ENCODE measurements at regions not wholly inside any gene's neighbourhood (a gene's known extent, or its start where the extent isn't known, plus 50 kb on each side); places are given as distances from the start of the nearest gene placed in this dataset.

DNA sequence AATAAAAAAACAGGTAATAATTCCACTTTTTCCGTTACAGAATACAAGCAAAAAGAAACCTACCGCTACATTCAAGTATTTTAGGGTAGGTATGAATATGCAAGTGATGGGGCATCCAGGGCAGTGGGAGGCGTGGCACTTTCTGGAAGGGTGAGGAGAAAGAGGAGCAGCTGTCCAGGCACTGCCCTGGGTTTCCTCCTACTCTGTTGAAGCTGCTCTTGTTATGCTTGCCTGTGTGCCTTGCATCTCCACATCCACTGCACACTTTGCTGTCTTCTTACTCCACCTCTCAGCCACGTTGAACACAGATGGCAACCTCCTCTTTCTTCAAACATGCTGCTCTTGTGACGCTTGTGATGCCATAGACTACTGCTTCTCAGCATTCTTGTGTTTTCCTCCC, 83.2 kb downstream of the RPE65 start:
- H3K36me3 ChIP-seq (ENCODE audit: control insufficient read depth in 2 of 4, insufficient read depth in 4 of 4, low read length in 3 of 4): no peaks in the 10 kb centered on the region
- no peaks in the 10 kb centered on the region for H3K27me3 ChIP-seq (replicated peaks in 1 of 4; ENCODE audit: control insufficient read depth in 3 of 4, extremely low read depth in 1 of 4, insufficient read depth in 3 of 4, low read length in 3 of 4)

More for the DNA sequence above, 83.2 kb downstream of the RPE65 start:
- Histone ChIP-seq H3K56ac (replicated peaks; ENCODE audit: insufficient read length, low read depth, low read length) (no peak overlapping the region), H3K4ac (replicated peaks; ENCODE audit: insufficient read length, low read depth, low read length) (no peak overlapping the region), H2BK5ac (ENCODE audit: low read depth, low read length) (no peak overlapping the region), H4K5ac (ENCODE audit: insufficient read length, low read depth, low read length) (no peak overlapping the region), H3K9ac (replicated peaks in 1 of 4; ENCODE audit: extremely low read depth in 1 of 4, low read depth in 3 of 4, low read length in 3 of 4) (no peak overlapping the region), H3K9me3 (ENCODE audit: insufficient read depth in 2 of 2, low read depth in 1 of 2, low read length in 1 of 2) (no peaks in the 10 kb centered on the region), H3K4me2 (ENCODE audit: insufficient read depth in 1 of 2, low read depth in 2 of 2, low read length in 2 of 2) (no peak overlapping the region), H3K14ac (ENCODE audit: insufficient read length) (no peak overlapping the region), H2AK5ac (ENCODE audit: low read depth, low read length) (no peak overlapping the region), H3K79me2 (ENCODE audit: control insufficient read depth in 1 of 2, insufficient read depth in 2 of 2, low read length in 2 of 2) (no peaks in the 10 kb centered on the region), H2AFZ (ENCODE audit: low read length) (no peak overlapping the region), H3K79me1 (ENCODE audit: low read depth, low read length) (no peaks in the 10 kb centered on the region), H3K23me2 (ENCODE audit: low read depth, low read length) (no peaks in the 10 kb centered on the region), H3K23ac (ENCODE audit: insufficient read length) (no peak overlapping the region), H2BK12ac (ENCODE audit: low read depth, low read length) (no peak overlapping the region), H2BK20ac (ENCODE audit: low read length) (no peak overlapping the region), H2BK15ac (ENCODE audit: low read length) (no peak overlapping the region), H4K20me1 (replicated peaks in 1 of 2; ENCODE audit: control insufficient read depth in 1 of 2, insufficient read depth in 2 of 2, low read length in 2 of 2) (no peaks in the 10 kb centered on the region), H4K91ac (replicated peaks; ENCODE audit: insufficient read length, low read length) (no peak overlapping the region), H3K18ac (ENCODE audit: extremely low read depth, low read length) (no peak overlapping the region), H3K4me3 (ENCODE audit: extremely low read depth in 1 of 4, insufficient read depth in 2 of 4, low read depth in 3 of 4, low read length in 4 of 4) (no peak overlapping the region), H3K4me1 (replicated peaks in 1 of 4; ENCODE audit: control insufficient read depth in 3 of 4, insufficient read depth in 4 of 4, low read length in 3 of 4) (0 out of 7 replicates have a peak, but pooled peaks cover 0 to 3% (median 0%) of the 10 kb centered on the region in 4 experiments), H4K8ac (ENCODE audit: extremely low read depth, insufficient read depth, low read length) (no peak overlapping the region), H3K27ac (ENCODE audit: low read depth, low read length) (no peak overlapping the region), H2BK120ac (replicated peaks; ENCODE audit: low read depth, low read length) (no peak overlapping the region)
- ChIA-PET POLR2A (ENCODE audit: partially characterized antibody) (no interaction called here), CTCF (ENCODE audit: partially characterized antibody) (interaction anchor here (1.0 to 6.0 kb wide), 6 partner anchors 11 to 250 kb away, joined by 3 to 22 read pairs (median 4); no protein-coding TSS in a partner anchor)
- WGBS, 2 experiments (ENCODE audit: extremely low coverage in 1 of 2, insufficient coverage in 1 of 2, insufficient read length in 1 of 2, insufficient replicate concordance in 2 of 2, low coverage in 1 of 2, low lambda C conversion rate in 2 of 2, missing lambda C conversion rate in 1 of 2): 89% methylated on average over 5 of the region's 5 CpGs; no CpG with 5 or more reads in 1 of the 2 experiments
- FAIRE-seq (no peak), DNase-seq (ENCODE audit: low read depth in 1 of 2, low spot score in 2 of 2) (no peak)
- no peak for TF ChIP-seq JUND (IDR thresholded peaks at IDR 0.05; ENCODE audit: low read length)
